ENCODE measurements at regions not wholly inside any gene's neighbourhood (a gene's known extent, or its start where the extent isn't known, plus 50 kb on each side); places are given as distances from the start of the nearest gene placed in this dataset.

DNA sequence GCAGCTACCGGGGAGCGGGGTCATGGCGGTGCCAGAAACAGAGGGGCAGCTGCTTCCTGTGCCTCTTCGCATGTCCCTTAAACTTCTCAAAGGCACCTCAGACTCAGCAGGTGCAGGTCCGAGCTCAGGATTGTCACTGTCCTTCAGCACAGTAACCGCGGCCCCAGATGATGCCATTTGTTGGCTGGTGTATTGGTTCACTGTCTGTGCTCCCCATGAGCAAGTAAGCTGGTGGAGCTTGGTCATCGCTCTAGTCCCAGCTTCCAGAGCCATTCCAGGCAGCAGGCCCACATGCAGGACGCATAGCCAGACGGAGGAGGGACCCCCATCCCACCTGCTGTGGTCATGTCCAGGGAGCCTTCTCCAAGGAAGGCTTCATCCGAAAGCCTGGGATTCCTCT lies 154.0 kb upstream of the AJAP1 start:
- no peak for DNase-seq (ENCODE audit: low read depth, low spot score)
- no peaks in the 10 kb centered on the region for H4K20me1 ChIP-seq (replicated peaks; ENCODE audit: control insufficient read depth, extremely low read depth, insufficient read depth, low read length)
- FAIRE-seq, result no peak
- H3K9me3 ChIP-seq (replicated peaks; ENCODE audit: control insufficient read depth, insufficient read depth, low read length), result peaks cover 8% of the 10 kb centered on the region
- intact Hi-C loops (cut with micrococcal nuclease), result no loop called here
- no peak overlapping the region for H3K4me2 ChIP-seq (ENCODE audit: insufficient read depth, low read length)
- BruUV-seq (replicated peaks), result no TSS peak
- ChIA-PET POLR2A (no interaction called here), CTCF (no interaction called here)
- H3K36me3 ChIP-seq (ENCODE audit: control insufficient read depth in 2 of 2, extremely low read depth in 1 of 2, insufficient read depth in 2 of 2, low read length in 2 of 2), result no peaks in the 10 kb centered on the region
- H3K9ac ChIP-seq (replicated peaks; ENCODE audit: extremely low read depth, insufficient read depth, low read length), result no peak overlapping the region
- no peaks in the 10 kb centered on the region for H3K79me2 ChIP-seq (ENCODE audit: control insufficient read depth, insufficient read depth, low read length)
- dilution Hi-C loops (cut with MboI; ENCODE audit: extremely low pct_ligation_motif_present, low sequenced_read_pairs), result no loop called here
- no peaks in the 10 kb centered on the region for H3K27me3 ChIP-seq (ENCODE audit: control insufficient read depth in 2 of 2, insufficient read depth in 2 of 2, low read length in 2 of 2)
- no peak overlapping the region for H3K4me3 ChIP-seq (replicated peaks in 1 of 3; ENCODE audit: insufficient read depth in 1 of 3, low read depth in 1 of 3, low read length in 3 of 3)
- H3K4me1 ChIP-seq (ENCODE audit: control insufficient read depth, extremely low read depth, insufficient read depth, low read length), result no peaks in the 10 kb centered on the region
- no peak overlapping the region for H2AFZ ChIP-seq (ENCODE audit: low read depth, low read length)
- H3K27ac ChIP-seq (ENCODE audit: insufficient read depth, low read depth, low read length), result no peak overlapping the region
- no peaks in the 10 kb centered on the region for H3K9me1 ChIP-seq (replicated peaks; ENCODE audit: control insufficient read depth, extremely low read depth, insufficient read depth, low read length)
- TF ChIP-seq, protein P1, sequence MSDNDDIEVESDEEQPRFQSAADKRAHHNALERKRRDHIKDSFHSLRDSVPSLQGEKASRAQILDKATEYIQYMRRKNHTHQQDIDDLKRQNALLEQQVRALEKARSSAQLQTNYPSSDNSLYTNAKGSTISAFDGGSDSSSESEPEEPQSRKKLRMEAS (IDR thresholded peaks at IDR 0.05; ENCODE audit: insufficient read depth, insufficient read length), result no peak
- no peak for TF ChIP-seq JUN (IDR thresholded peaks at IDR 0.05; ENCODE audit: borderline replicate concordance, insufficient read depth, insufficient read length, low read depth)
- TF ChIP-seq GATA2 (IDR thresholded peaks at IDR 0.05; ENCODE audit: insufficient read depth, insufficient read length, low read depth, low read length), result no peak
- TF ChIP-seq POLR2A (IDR thresholded peaks at IDR 0.05; ENCODE audit: low read depth, low read length), result no peak
- no peak for TF ChIP-seq MYC (IDR thresholded peaks at IDR 0.05; ENCODE audit: low read depth, low read length)
- no peak for TF ChIP-seq POLR2AphosphoS5 (IDR thresholded peaks at IDR 0.05; ENCODE audit: insufficient read depth, low read depth, low read length)
- TF ChIP-seq, protein P2, sequence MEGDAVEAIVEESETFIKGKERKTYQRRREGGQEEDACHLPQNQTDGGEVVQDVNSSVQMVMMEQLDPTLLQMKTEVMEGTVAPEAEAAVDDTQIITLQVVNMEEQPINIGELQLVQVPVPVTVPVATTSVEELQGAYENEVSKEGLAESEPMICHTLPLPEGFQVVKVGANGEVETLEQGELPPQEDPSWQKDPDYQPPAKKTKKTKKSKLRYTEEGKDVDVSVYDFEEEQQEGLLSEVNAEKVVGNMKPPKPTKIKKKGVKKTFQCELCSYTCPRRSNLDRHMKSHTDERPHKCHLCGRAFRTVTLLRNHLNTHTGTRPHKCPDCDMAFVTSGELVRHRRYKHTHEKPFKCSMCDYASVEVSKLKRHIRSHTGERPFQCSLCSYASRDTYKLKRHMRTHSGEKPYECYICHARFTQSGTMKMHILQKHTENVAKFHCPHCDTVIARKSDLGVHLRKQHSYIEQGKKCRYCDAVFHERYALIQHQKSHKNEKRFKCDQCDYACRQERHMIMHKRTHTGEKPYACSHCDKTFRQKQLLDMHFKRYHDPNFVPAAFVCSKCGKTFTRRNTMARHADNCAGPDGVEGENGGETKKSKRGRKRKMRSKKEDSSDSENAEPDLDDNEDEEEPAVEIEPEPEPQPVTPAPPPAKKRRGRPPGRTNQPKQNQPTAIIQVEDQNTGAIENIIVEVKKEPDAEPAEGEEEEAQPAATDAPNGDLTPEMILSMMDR (IDR thresholded peaks at IDR 0.05; ENCODE audit: extremely low read depth in 1 of 2, insufficient read depth in 1 of 2, low read depth in 1 of 2, low read length in 2 of 2), result no peak
- TF ChIP-seq EZH2 (IDR thresholded peaks at IDR 0.05; ENCODE audit: borderline replicate concordance, low read depth, low read length, severe bottlenecking), result no peak
